ENCODE measurements at regions not wholly inside any gene's neighbourhood (a gene's known extent, or its start where the extent isn't known, plus 50 kb on each side); places are given as distances from the start of the nearest gene placed in this dataset.
"Not testable (repeated sequence)": the region's sequence is repeated elsewhere in the genome, so short reads cannot be mapped to it uniquely, and the experiment has no call there.

DNA sequence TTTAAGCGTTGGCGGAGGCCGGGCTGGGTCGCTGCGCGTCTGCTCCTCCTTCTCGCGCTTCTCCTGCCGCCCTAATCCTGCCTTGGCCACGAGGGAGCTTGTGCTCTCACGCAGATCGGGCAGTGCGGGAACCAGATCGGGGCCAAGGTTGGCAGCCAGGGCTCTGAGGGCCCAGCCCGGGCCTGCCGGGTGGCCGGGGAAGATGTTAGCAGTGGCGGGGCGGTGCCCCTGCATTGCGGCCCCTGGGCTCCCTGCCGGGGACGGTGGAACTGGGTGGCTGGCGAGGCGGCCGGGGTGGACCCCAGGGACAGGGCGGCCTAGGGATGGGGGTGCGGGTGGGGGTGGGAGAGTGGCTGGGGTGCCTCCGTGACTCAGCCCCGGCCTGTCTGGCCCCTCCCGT, 297.4 kb downstream of the CACNA1B start:
- H3K4me1 ChIP-seq; H3K27me3 ChIP-seq; intact Hi-C loops (cut with DNase I); H3K27ac ChIP-seq; H3K4me3 ChIP-seq; H3K36me3 ChIP-seq (replicated peaks in 1 of 2; ENCODE audit: insufficient read depth in 1 of 2, low read depth in 2 of 2); DNase-seq; ATAC-seq; H3K9me3 ChIP-seq: not testable (repeated sequence)
- 85 to 91% methylated on average over 4 of the region's 30 CpGs for WGBS, 2 donors

DNA sequence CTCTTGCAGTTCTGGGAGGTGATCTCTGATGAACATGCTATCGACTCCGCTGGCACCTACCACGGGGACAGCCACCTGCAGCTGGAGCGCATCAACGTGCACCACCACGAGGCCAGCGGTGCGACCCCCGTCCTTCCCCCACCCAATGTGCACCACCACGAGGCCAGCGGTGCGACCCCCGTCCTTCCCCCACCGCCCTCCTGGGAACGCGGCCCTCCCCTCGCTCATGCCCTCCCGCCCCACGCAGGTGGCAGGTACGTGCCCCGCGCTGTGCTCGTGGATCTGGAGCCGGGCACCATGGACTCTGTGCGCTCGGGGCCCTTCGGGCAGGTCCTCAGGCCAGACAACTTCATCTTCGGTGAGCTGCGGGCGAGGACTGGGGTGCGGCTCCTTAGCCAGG, 297.8 kb downstream of the CACNA1B start:
- intact Hi-C loops (cut with DNase I); H3K4me3 ChIP-seq; H3K36me3 ChIP-seq (replicated peaks in 1 of 2; ENCODE audit: insufficient read depth in 1 of 2, low read depth in 2 of 2); DNase-seq; H3K27me3 ChIP-seq; H3K27ac ChIP-seq; H3K4me1 ChIP-seq; ATAC-seq; H3K9me3 ChIP-seq: not testable (repeated sequence)
- WGBS, 2 donors, result 85% methylated on average over 27 of the region's 31 CpGs; no CpG with 5 or more reads in 1 of the 2 donors

DNA sequence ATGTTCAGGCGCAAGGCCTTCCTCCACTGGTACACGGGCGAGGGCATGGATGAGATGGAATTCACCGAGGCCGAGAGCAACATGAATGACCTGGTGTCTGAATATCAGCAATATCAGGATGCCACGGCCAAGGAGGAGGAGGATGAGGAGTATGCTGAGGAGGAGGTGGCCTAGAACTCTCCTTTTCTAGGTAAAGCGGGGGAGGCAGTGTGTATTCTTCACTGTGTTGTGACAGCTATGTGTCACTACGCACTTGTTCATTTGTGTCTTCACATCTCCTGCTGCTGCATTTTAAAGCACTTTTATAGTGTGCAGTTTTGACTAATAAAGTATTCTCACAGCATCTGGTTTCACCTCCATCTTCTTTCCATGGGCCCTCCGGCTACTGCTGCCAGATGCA, 299.5 kb downstream of the CACNA1B start:
- intact Hi-C loops (cut with DNase I); H3K27me3 ChIP-seq; DNase-seq; H3K4me1 ChIP-seq; H3K27ac ChIP-seq; H3K4me3 ChIP-seq; ATAC-seq; H3K9me3 ChIP-seq; H3K36me3 ChIP-seq (replicated peaks in 1 of 2; ENCODE audit: insufficient read depth in 1 of 2, low read depth in 2 of 2): not testable (repeated sequence)
- 66 to 82% methylated on average over 7 to 9 of the region's 9 CpGs for WGBS, 2 donors

DNA sequence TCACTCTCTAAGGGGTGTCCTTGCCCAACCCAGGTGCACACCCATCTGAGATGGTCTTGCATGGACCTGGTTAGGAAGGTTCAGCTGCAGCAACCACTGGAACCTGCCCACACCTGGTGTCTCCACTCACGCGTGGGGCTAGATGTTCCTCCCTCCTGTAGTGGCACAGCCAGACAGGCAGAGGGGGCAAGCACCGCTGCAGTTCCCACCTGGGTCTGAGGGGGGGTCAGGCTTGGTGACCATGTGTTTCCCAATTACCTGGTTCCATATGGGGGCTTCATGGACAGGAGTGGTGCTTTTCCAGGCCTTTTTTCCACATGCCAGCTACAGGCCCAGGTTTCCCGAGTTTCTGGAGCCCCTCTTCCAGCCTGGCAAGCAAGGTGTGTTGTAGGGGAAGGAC, 301.4 kb downstream of the CACNA1B start:
- H3K4me1 ChIP-seq; H3K9me3 ChIP-seq; H3K27me3 ChIP-seq; ATAC-seq; intact Hi-C loops (cut with DNase I); DNase-seq; H3K27ac ChIP-seq; H3K4me3 ChIP-seq; H3K36me3 ChIP-seq (replicated peaks in 1 of 2; ENCODE audit: insufficient read depth in 1 of 2, low read depth in 2 of 2): not testable (repeated sequence)
- WGBS, 2 donors, result 57 to 74% methylated on average over 1 to 3 of the region's 4 CpGs

DNA sequence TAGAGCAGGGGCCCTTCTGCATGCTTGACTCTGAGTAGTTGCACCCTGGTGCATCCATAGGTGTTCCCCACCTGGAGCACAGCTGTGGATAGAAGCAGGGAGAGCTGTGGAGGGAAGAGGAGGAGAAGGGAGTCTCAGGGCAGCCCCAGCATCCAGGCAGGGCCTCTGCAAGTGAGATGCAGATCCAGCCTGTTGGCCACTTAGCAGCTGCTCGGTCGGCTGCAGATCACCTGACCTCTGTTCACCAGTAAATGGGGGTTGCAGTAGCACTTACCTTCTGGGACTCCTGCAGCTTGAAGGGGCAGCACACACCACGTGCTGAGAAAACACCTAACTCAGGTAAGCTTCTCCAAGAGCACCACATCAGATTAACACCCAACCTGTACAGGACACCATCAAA, 302.1 kb downstream of the CACNA1B start:
- H3K9me3 ChIP-seq; DNase-seq; ATAC-seq; H3K27me3 ChIP-seq; H3K27ac ChIP-seq; H3K4me3 ChIP-seq; H3K36me3 ChIP-seq (replicated peaks in 1 of 2; ENCODE audit: insufficient read depth in 1 of 2, low read depth in 2 of 2); intact Hi-C loops (cut with DNase I); H3K4me1 ChIP-seq: not testable (repeated sequence)
- 68 to 77% methylated on average over 3 of the region's 3 CpGs for WGBS, 2 donors

DNA sequence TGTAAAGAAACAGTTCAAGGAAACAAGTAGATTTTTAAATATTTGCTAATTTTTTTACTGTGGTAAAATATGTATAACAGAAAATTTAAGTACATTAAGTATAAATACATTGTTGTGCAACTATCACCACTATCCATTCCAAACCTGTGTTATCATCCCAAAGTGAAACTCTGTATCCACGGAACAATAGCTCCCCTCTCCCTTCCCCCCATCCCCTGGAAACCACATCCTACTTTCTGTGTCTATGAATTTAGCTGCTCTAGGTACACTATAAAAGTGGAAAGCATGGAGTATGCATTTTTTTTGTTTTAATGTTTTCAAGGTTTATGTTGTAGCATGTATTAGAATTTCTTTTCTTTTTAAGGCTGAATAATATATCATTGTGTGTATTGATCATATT, 304.4 kb downstream of the CACNA1B start:
- 26 to 42% methylated on average over 1 of the region's 1 CpG for WGBS, 2 donors
- not testable (repeated sequence) for ATAC-seq

DNA sequence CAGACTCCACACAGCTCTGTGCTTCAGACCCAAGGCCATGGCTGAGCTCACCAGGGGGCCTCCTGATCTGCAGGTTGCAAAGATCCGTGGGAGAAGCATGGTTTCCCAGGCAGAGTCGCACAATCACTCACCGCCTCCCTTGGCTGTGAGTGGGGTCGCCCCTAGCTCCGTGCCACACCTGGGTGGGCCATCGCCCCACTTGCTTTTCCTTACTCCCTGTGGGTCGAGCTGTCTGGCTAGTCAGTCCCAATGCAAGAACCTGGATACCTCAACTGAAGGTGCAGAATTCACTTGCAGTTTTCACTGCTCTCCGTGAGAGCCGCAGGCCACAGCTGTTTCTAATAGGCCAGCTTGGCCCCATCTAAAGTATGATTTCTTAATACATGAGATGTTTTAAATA, 319.6 kb downstream of the CACNA1B start:
- H3K9me3 ChIP-seq; H3K4me1 ChIP-seq; H3K4me3 ChIP-seq; intact Hi-C loops (cut with DNase I); DNase-seq; H3K36me3 ChIP-seq (replicated peaks in 1 of 2; ENCODE audit: insufficient read depth in 1 of 2, low read depth in 2 of 2); H3K27me3 ChIP-seq; ATAC-seq; H3K27ac ChIP-seq: not testable (repeated sequence)
- WGBS, 2 donors, result 66 to 88% methylated on average over 5 to 7 of the region's 9 CpGs

More for the DNA sequence above, 304.4 kb downstream of the CACNA1B start:
- H3K27ac ChIP-seq; DNase-seq; H3K4me1 ChIP-seq; intact Hi-C loops (cut with DNase I); H3K9me3 ChIP-seq; H3K27me3 ChIP-seq; H3K36me3 ChIP-seq (replicated peaks in 1 of 2; ENCODE audit: insufficient read depth in 1 of 2, low read depth in 2 of 2); H3K4me3 ChIP-seq: not testable (repeated sequence)

DNA sequence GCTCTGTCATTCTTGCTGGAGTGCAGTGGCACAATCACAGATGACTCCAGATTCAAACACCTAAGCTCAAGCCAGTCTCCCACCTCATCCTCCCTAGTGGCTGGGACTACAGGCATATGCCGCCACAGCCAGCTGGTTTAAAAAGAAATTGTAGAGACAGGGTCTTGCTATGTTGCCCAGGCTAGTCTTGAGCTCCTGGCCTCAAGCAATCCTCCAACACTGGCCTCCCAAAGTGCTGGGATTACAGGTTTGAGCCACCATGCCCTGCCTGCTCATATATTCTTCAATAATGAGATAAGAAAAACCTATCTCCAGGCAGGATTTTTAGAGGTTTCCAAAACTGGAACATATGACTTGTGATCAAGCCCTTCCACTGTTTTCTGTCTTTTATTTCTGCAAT, 321.4 kb downstream of the CACNA1B start:
- H3K4me3 ChIP-seq; DNase-seq; intact Hi-C loops (cut with DNase I); H3K9me3 ChIP-seq; ATAC-seq; H3K36me3 ChIP-seq (replicated peaks in 1 of 2; ENCODE audit: insufficient read depth in 1 of 2, low read depth in 2 of 2); H3K4me1 ChIP-seq; H3K27ac ChIP-seq; H3K27me3 ChIP-seq: not testable (repeated sequence)
- WGBS, 2 donors, result 88 to 93% methylated on average over 1 of the region's 1 CpG

DNA sequence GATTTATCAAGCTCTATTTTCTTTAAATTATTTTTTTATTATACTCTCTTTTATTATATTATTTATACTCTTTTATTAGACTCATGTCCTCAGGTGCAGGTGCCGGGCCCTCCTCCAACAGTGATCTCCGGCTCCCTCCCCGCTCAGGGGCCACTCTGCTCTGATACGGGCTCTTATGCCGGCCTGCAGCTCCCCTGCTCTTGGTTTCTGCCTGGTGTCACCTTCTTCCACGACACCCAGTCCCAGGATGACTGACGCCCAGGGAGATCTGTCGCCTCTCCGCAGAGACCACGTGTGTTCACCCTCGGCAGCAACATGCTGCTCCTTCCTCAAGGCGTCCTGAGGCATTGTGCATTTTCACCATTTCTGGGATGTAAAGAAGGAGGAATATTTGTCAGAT, 322.3 kb downstream of the CACNA1B start:
- ATAC-seq; intact Hi-C loops (cut with DNase I); H3K4me1 ChIP-seq; H3K36me3 ChIP-seq (replicated peaks in 1 of 2; ENCODE audit: insufficient read depth in 1 of 2, low read depth in 2 of 2); H3K9me3 ChIP-seq; DNase-seq; H3K4me3 ChIP-seq; H3K27me3 ChIP-seq; H3K27ac ChIP-seq: not testable (repeated sequence)
- 74 to 79% methylated on average over 11 to 12 of the region's 12 CpGs for WGBS, 2 donors

DNA sequence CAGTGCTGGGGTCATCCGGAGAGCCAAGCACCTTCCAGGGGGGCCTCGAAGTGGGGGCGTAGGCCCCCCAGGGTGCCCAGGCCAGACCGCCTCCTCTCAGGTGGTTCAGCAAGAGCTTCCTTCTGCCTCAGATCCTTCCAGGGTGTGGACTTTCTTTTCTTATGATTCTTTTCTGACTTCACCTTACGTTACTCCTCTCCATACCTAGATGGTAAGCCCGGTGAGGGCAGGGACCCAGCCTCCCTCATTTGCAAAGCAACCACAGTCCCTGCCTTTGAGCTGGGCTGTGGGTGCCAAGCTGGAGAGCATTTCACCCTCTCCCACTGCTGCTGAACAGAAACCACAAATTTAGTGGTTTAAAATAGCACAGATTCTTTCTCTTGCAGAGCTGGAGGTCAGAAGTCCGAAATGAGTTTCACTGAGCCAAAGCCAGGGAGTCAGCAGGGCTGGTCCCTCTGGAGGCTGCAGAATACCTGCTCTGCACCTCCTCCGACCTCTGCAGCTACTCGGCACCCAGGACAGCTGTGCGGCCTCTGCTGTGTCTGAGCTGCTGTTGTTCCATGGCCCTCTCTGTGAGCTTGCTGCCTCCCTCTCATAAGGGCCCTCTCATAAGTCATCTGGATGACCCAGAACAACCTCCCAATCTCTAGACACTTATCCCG, 323.0 kb downstream of the CACNA1B start:
- ATAC-seq; intact Hi-C loops (cut with DNase I); H3K27ac ChIP-seq; DNase-seq; H3K9me3 ChIP-seq; H3K36me3 ChIP-seq (replicated peaks in 1 of 2; ENCODE audit: insufficient read depth in 1 of 2, low read depth in 2 of 2); H3K27me3 ChIP-seq; H3K4me1 ChIP-seq; H3K4me3 ChIP-seq: not testable (repeated sequence)
- 69% methylated on average over 7 of the region's 11 CpGs; no CpG with 5 or more reads in 1 of the 2 donors for WGBS, 2 donors

DNA sequence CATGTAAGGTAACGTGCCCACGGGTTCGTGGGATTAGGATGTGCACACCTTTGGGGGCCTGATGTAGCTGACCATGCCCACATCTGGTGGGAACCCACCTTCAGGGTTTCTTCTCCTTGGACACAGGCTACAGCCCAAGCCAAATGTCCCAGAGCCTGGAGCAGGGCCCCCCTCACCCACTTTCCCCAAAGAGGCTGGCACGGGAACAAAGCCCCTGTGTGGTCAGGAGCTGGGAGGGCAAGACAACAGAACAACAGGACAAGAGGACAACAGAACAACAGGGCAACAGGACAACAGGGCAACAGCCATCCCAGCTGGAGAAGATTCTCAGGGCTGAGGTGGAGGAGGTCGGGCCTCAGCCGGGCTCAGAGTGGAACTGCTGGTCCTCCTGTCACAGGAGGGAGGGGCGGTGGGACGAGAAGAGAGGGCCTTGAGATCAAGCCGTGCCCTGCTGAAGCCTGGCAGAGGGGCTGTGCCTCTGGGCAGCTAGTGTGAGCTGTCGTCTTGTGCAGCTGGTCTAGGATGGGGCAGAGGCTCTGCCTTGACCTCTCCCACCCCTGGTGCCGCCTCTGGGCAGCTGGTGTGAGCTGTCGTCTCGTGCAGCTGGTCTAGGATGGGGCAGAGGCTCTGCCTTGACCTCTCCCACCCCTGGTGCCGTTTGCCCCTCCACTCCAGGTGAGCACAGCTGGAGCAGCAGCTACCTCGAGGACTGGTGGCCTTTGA, 323.7 kb downstream of the CACNA1B start:
- H3K4me1 ChIP-seq; H3K4me3 ChIP-seq; H3K27me3 ChIP-seq; ATAC-seq; H3K27ac ChIP-seq; DNase-seq; intact Hi-C loops (cut with DNase I); H3K36me3 ChIP-seq (replicated peaks in 1 of 2; ENCODE audit: insufficient read depth in 1 of 2, low read depth in 2 of 2); H3K9me3 ChIP-seq: not testable (repeated sequence)
- 46 to 69% methylated on average over 7 to 9 of the region's 15 CpGs for WGBS, 2 donors

DNA sequence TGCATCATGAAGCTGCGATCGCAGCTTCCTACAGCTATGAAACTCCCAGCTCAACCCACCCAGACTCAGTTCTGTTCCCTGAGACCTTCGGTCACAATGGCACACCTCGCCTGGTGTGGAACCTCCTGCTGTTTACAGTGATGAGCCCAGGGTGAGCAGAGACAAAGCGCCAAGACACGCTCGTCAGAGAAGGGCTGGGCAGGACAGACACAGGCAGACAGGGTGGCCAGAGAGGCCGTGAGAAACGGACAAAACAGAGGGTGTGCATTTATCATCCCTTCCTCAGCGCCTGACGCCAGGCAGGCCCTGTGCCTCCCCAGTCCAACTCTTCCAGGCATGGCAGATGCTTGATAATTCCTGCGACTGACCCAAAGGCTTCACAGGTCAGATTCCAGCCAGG, 324.5 kb downstream of the CACNA1B start:
- H3K36me3 ChIP-seq (replicated peaks in 1 of 2; ENCODE audit: insufficient read depth in 1 of 2, low read depth in 2 of 2); intact Hi-C loops (cut with DNase I): not testable (repeated sequence)
- WGBS, 2 donors, result 71% methylated on average over 7 of the region's 12 CpGs; no CpG with 5 or more reads in 1 of the 2 donors

More for the DNA sequence above, 324.5 kb downstream of the CACNA1B start:
- H3K27me3 ChIP-seq, H3K4me3 ChIP-seq, H3K4me1 ChIP-seq, ATAC-seq, H3K9me3 ChIP-seq, H3K27ac ChIP-seq, DNase-seq: not testable (repeated sequence)

All from body of pancreas (tissue), 4 donors.